Omental fat pad (tissue), 3 donors: ENCODE measurements at regions not wholly inside any gene's neighbourhood (a gene's known extent, or its start where the extent isn't known, plus 50 kb on each side); places are given as distances from the start of the nearest gene placed in this dataset. TPM values are rescaled to one million over a fixed set of nuclear protein-coding genes. Genes with fewer than 3 reads are reported as not detected.

ENCODE experiments used
- ATAC-seq: fragments of 150-250 bp; one replicate; pipeline ENCODE4 v1.9.1; 2016; ENCODE audit warnings: mild to moderate bottlenecking, moderate library complexity; ENCODE audit not compliant: low FRiP score
- DNase-seq: peaks from one replicate; pipeline ENCODE4 v3.0.0-alpha.2; 2019; ENCODE audit warnings: low spot score
- small RNA-seq: library from RNA; depleted of rRNA; stranded (forward); fragments of <200 nt; gene quantifications from one replicate; pipeline ENCODE3, GENCODE V24; 2016
- TF ChIP-seq, protein P1 (sequence below), 3 donors: fragments of 450-650 bp; IDR thresholded peaks; one replicate each; pipeline ENCODE4 v1.5.1; 2016 to 2017; ENCODE audit warnings: antibody characterized with exemption in 3 of 3, mild to moderate bottlenecking in 3 of 3, moderate library complexity in 2 of 3

DNA sequence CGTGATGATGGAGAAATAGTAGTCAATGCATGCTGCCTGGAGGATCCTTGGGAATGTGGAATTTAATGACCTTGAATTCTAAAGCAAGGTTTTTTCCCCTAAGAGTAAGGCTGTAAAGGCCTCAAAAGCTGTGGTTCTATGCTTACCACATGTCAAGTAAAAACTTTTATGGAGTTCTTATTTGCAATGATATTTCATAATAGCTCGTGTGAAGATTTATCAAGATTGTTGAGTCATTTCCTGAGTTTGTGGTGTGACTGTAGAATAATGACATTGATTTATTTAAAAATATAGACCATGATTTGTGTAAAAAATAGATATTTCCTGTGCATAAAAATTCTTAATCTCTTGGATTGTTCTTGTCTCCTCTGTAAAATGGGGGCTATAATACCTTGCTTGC, 67.5 kb upstream of the SORCS1 start:
- no peak for ATAC-seq
- DNase-seq: no peak
- TF ChIP-seq, protein P1, sequence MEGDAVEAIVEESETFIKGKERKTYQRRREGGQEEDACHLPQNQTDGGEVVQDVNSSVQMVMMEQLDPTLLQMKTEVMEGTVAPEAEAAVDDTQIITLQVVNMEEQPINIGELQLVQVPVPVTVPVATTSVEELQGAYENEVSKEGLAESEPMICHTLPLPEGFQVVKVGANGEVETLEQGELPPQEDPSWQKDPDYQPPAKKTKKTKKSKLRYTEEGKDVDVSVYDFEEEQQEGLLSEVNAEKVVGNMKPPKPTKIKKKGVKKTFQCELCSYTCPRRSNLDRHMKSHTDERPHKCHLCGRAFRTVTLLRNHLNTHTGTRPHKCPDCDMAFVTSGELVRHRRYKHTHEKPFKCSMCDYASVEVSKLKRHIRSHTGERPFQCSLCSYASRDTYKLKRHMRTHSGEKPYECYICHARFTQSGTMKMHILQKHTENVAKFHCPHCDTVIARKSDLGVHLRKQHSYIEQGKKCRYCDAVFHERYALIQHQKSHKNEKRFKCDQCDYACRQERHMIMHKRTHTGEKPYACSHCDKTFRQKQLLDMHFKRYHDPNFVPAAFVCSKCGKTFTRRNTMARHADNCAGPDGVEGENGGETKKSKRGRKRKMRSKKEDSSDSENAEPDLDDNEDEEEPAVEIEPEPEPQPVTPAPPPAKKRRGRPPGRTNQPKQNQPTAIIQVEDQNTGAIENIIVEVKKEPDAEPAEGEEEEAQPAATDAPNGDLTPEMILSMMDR (IDR thresholded peaks at IDR 0.05): no peak

- DNase-seq: no peak
- TF ChIP-seq, protein P1 (IDR thresholded peaks at IDR 0.05): no peak
- no peak for ATAC-seq
Measured at GRCh38 chr10:107230887-107231286, 66.4 kb upstream of the SORCS1 start.

- TF ChIP-seq, protein P1 (IDR thresholded peaks at IDR 0.05): no peak
- no peak for DNase-seq
- ATAC-seq: no peak
Measured at GRCh38 chr10:107215681-107216080, 51.2 kb upstream of the SORCS1 start.

Small RNA genes lying in the stretch of these regions (small RNA-seq; reads per million reads assigned to genes)
- gene AL390123.1: not detected
- not detected for gene RNA5SP326
- gene RNU5B-6P: not detected
- gene RNU6-839P: not detected
